Mammary epithelial cell (primary cell): ENCODE measurements at regions not wholly inside any gene's neighbourhood (a gene's known extent, or its start where the extent isn't known, plus 50 kb on each side); places are given as distances from the start of the nearest gene placed in this dataset.

ENCODE experiments used
- EZH2 ChIP-seq: IDR thresholded peaks from 2 replicates; pipeline ENCODE4 v1.6.1; 2012; ENCODE audit warnings: low read length, inconsistent platforms, borderline replicate concordance
- TF ChIP-seq, protein P1 (sequence below), 2 donors: IDR thresholded peaks in 1 of 2; conservative IDR thresholded peaks in 1 of 2; 2 replicates each; pipeline ENCODE4 v1.5.1; 2011 to 2012; ENCODE audit warnings: inconsistent platforms in 2 of 2, low read length in 2 of 2, mild to moderate bottlenecking in 2 of 2, control low read depth in 1 of 2, low read depth in 1 of 2; ENCODE audit not compliant: insufficient read depth in 1 of 2; ENCODE audit errors: extremely low read depth in 1 of 2

DNA sequence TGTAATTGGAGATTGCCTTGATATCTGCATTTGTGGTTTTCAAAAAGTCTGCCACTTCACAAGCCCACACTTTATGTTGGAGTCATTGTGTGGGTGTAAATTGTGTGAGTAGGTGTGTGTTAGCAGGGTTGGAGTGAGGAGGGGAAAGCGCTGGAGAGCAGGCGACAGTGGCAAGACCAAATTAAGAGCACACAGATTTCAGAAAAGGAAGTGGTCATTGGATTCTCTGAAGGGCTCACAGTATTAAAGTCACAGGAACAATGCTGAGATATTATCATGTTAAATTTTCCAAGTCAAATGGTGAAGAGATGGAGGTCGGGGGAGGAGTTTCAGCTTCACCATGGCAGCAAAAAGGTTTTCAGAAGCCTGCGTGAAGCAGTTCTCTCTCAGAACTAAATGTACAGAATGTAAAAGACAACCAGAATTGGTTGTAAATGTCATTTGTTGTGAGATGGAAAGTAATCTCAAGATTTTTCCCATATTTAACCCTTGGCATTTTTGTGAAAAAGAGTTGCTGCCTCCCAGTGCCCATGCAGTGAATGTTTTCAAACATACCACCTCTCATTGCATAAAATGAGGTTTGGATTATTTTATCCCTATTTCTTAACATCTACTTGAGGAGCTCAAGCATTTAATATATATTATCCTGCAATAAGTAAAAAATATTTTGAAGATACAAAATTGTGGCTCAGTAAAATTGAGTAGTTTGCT lies 265.9 kb downstream of the ZNF674 start:
- TF ChIP-seq, protein P1, sequence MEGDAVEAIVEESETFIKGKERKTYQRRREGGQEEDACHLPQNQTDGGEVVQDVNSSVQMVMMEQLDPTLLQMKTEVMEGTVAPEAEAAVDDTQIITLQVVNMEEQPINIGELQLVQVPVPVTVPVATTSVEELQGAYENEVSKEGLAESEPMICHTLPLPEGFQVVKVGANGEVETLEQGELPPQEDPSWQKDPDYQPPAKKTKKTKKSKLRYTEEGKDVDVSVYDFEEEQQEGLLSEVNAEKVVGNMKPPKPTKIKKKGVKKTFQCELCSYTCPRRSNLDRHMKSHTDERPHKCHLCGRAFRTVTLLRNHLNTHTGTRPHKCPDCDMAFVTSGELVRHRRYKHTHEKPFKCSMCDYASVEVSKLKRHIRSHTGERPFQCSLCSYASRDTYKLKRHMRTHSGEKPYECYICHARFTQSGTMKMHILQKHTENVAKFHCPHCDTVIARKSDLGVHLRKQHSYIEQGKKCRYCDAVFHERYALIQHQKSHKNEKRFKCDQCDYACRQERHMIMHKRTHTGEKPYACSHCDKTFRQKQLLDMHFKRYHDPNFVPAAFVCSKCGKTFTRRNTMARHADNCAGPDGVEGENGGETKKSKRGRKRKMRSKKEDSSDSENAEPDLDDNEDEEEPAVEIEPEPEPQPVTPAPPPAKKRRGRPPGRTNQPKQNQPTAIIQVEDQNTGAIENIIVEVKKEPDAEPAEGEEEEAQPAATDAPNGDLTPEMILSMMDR (conservative IDR thresholded peaks at IDR 0.05 in 1 of 2, IDR thresholded peaks at IDR 0.05 in 1 of 2; ENCODE audit: extremely low read depth in 1 of 2, insufficient read depth in 1 of 2, low read depth in 1 of 2, low read length in 2 of 2): peak in 1 of 2 donors; percentile 10
- TF ChIP-seq EZH2: no peak
